ENCODE measurements at regions not wholly inside any gene's neighbourhood (a gene's known extent, or its start where the extent isn't known, plus 50 kb on each side); places are given as distances from the start of the nearest gene placed in this dataset.
A peak's percentile ranks its signal among the peaks of the same experiment; 100 is the strongest.

DNA sequence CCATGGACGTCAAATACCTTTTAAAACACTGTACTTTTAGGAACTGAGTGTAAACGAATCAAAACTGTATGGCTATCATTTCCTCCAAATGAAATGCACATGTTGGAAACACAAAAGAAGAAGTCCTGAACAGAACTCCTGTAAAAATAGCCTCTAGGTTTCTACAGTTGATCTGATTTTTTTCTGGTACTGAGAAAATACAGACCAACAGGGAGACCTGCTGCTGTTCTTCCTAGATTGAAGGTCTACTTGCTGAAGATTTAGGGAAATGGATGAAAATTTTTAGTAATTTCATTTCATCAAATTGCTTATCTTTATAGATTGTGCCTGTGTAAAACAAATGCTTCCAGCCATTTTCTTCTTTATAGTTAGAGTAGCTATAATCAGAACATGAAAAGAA lies 520.4 kb downstream of the SLITRK6 start:
- DNase-seq, result no peak

DNA sequence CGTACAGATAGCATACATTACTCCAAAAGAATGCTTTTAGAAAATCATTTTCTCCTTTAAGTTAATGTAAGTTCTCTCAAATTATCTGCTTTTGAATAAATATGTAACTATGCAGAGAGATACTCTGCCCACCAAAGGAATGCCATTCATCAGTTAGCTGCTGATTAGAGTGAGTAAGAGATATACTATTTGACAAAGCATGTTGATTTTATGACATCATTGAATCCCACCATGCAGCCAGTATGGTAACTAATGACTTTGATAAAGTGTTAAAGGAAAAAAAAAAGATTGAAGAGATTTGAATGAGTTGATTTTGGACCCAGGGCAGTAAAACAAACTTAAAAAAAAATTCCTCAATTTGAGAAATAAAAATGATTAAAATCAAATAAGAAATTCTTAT lies 521.5 kb downstream of the SLITRK6 start:
- DNase-seq, result no peak

DNA sequence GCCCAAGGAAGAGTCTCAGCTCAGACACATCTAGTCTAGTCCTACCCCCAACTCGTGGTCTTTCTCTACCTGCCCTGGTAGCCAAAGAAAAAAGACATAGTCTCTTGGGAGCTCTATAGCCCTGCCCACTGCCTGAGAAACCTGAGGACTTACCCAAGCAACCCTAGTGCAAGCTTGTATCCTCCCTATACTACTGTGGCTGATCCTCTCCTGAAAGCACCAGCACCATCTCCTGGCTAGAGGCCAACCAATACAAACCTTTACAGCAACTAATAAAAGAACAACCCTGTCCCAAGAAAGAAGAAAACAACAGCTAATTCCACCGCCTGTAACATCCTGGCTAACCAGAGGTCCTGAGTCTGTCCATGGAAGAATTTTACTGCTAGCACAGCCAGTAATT lies 532.4 kb downstream of the SLITRK6 start:
- no peak for DNase-seq

DNA sequence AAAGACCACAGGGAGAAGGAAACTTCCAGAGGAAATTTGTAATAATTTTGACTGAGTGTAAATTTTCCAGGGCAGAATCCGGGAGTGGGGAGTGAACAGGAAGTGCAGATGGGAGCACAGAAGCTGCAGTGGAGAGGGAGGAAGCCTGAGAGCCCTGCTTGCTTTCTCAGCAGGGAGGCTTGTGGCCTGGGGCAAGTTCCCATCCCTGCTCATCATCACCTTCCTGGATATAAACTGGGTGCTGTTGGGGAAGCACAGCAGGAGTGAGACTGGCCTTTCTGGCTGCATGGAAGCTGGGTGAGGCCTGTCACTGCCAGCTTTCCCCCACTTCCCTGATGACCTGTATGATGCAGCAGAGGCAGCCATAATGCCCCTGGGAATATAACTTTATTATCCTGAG lies 532.9 kb downstream of the SLITRK6 start:
- peak; percentile 5 for DNase-seq

DNA sequence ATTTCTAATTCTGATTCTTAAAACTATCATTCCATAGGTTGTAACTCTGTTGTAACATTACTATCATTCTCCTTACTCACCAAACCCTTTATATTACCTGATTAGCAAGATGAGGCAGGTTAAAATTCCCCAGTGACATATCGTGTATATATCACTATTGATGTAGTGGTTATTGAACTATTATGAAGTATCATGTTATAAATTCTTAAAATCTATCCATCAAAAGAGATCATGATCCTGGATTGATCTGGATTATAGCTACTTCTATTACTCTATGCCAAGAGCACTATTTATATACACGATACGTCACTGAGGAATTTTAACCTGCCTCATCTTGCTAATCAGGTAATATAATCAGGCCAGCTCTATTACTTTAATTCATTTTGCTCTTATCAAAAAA lies 533.9 kb downstream of the SLITRK6 start:
- no peak for DNase-seq

DNA sequence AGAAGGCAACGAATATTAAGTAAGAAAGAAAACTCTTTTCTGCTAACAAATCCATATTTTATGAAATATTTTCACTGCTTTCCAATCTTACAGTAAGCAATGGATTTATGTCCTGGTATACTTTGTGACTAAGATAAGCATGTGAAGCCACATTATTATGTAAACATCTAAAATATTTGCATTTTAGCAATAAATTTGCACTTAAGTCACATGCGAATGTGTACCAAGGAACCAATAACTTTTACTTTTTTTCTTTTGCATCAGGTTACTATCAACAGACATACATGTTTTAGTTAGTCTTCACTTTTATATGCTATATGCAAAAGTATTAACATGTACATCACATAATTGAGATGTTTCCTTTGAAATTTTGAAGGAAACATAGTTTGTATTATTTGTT lies 536.7 kb downstream of the SLITRK6 start:
- no peak for DNase-seq

DNA sequence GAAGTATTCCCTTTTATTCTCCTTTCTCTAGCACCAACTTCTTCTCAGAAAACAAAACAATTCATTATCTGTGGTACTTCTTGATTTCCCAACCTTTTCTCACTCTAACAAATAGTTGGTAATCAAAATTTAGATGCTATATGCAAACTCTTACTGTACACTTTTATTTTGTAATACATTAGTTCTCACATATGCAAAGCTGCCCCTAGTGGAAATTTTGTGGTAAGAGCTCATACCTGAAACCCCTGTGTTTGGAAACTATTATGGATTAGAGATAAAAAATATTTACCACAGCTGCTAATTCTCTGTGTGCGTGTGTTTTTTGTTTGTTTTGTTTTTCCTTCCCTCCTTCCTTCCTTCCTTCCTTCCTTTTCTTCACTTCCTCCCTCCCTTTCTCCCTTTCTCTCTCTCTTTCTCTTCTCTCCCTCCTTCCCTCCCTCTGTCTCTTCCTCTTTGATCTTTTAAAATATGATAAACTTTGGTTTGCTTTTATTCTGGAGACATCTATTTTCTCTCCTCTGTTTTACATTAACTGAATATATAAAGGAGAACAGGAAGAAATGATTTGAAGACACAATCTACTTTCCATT lies 537.4 kb downstream of the SLITRK6 start:
- peak; percentile 1 for DNase-seq

DNA sequence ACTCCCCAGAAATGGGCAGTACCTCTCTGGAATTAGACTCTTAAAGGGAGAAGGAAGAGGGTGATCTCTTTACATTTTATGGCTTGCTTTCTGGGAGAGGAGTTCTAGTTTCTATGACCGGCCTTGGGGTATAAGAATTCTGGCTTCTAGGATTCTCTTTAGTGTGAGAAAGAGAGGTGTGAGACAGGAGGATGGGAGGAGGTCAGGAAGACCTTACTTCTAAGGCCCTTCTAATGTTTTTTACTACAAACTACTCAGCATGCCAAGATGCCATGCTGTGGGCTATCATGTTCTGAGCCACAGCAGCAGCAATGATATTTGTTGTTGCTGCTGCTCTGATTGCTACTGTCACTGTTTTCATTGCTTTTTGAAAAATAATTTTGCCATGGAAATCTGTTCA lies 538.3 kb downstream of the SLITRK6 start:
- no peak for DNase-seq

DNA sequence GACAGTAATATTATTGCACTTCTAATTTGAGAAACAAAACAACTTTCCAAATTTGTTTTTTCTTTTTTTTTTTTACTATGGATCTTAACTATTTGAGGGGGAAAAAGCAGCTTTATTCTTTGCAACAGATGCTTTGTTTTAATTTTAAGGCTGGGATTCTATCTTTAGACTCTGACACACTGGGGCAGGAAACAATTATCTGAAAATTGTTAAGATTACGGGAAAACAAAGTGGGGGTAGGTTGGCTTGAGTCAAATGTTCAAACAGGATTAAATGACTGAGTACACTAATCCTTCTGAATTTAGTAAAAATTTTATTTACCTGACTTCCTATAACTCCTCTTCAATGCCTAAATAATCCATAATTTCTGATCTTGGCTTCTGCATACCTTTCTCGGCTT lies 543.2 kb downstream of the SLITRK6 start:
- DNase-seq, result no peak

DNA sequence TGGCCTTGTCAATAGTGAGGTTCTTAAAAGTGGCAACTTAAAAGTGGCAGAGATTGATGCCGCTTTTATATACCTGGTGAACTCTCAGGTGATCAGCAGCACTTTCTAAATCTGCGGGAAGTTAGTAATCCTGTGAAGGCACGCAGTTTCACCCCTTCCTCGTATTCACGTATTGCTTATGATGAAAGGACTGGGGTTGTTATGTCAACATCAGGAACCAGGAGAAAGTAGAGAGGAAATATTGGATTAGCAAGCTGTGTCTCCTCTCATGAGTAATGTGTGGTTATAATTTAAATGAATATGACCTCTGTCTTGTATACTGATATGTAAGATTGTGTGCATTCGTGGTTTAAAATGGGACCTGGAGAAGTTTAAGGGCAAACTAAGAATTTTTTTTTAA lies 544.6 kb downstream of the SLITRK6 start:
- no peak for DNase-seq

DNA sequence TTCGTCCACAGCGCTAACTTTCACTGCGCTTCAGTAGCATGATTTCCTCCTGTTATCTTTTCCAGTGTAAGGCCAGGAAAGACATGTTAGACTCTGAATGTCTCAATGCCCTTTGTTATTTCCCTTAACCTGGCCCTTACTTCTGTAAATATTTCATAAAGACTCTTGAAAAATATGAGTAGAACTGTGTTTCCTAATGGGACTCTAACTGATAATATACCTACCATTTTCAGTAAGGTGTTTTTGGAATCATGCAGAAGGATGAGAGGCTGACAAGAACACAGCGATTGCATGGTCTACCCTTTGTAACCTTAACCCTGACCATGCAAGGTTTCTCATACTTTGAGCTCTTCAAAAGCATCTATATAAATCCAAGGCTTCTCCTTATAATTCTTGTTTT lies 550.1 kb downstream of the SLITRK6 start:
- DNase-seq, result no peak

DNA sequence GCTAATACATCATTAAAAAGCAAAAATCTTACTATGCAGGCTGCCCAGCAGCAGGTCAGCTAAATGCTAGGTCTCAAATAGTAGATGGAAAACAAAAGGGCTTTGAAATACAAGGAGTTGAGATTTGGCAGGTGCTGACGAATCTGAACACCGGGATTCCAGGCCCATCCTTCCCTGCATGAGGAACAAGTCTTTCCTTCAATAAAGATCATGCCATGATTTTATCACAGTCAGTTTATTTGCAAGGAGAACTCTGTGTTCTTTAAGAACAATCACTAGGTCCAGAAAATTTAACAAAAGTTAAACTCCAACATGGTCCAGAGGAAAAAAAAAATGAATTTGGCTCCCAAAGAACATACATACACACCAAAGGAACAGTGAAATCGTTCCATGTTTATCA lies 551.4 kb downstream of the SLITRK6 start:
- no peak for DNase-seq

DNA sequence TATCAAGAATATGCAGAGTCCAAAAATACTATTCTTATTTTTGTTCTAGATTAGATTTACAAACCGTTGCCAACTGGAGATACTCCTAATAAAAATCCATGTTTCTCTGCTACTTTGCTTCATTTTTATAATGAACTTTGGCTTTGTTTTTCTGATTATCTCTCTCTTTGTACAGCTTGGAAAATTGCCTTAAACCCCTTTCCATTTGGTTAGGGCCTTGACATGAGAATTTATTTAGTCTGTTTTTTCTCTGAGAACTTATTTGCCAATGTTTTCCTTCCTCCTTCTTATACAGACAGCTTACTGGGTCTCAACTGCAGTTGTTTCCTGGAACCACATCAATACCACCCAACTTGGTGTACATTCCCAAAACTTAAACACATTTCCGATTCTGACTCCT lies 555.4 kb downstream of the SLITRK6 start:
- DNase-seq, result no peak

DNA sequence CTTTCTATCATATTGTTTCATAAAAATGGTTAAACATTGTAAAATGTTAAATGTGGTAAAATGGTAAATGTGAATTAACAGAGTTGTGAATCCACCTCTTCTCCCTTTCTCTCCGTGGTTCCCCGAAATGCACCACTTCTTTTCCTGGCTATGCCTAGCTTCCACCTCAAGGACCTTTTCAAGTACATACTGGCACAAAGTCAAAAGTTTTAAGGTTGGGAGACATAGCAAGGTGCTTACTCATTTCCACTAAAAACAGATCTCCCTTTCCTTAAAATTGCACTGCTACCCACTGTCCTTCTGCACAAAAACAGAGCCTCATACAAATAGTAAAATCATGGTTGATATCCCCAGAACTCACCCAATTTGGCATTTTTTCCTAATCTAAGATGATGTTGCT lies 558.2 kb downstream of the SLITRK6 start:
- no peak for DNase-seq

DNA sequence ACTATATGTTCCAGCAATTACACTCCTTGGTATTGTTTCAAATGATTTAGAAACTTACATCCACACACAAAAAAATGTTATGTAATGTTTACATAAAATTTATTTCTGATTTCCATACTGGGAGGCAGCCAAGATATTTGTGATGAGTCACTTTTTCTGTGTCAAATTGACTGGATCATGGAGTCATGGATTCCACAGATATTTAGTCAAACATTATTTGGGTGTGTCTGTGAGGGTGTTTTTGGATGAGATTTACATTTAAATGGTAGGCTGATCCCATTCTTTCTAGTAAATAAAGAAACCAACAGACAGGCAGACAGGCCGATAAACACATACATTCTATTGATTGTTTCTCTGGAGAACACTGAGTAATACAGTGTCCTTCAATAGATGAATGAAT lies 562.8 kb downstream of the SLITRK6 start:
- no peak for DNase-seq

DNA sequence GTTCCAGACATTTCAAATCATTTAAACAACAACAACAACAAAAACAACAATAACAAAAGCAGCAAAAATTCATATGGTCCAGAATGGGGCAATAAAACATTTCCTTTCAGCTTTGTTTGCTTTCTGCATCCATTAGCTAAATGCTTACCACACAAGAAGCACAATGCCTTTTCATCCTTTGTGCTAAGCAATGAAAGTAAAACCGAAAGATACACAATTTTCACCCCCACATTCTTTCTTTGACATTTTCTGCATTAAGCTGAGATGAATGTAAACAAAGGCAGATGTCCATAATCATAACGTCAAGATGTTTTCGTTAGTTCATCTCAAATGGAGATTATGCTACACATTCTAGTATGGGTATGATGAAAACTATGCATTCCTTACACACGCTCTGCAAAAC lies 568.5 kb downstream of the SLITRK6 start:
- DNase-seq, result no peak

DNA sequence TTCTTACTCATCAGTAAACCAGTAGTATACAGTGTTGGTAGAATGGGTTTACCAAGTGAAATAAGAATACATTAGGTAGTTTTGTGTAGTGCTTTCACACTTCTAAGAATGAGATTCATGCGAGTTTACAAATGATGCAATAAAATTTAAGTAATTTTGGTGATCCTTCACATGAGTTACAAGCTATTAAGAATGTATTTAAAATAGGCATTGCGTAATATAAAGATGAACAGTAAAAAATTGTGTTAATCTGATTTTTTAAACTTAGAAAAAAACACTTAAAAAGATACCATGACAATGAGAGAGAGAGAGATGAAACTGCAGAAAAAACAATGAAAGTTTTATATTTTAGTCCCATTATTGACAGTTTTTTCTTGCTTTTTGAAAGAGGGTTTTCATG lies 570.5 kb downstream of the SLITRK6 start:
- DNase-seq, result no peak

DNA sequence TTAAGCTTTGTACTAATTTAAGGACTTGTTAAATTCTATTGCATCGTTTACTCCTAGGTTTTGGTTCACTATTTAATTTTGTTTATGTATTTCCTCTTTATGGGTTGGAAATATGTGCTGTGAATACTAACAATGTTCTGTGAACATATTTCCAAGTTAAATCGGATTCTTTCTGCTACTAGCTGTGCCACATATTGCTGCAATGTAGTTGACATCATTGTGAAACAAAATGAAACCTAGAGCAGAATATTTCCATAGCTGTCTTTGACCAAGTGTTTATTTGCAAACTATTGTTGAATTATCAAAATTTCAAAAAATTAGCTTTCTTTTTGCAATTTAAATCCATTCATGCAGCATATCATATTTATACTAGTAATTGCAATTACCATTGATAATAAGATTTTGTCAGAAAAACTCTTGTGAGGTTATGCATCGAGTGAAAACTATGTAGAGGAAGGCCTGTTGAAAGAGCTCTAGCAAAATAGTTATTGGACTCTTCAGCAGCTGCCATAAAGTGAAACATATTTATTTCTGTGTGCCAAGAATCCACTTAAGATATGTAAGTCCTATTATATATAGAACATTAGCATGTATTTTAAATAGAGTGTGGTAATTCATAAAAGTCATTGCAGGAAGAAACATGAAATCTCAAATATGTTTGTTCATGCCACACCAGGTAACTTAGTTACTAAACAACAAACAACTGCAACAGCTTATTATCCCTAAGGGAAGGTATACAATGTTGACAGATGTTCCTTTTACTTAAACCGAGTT lies 575.1 kb downstream of the SLITRK6 start:
- no peak for DNase-seq

DNA sequence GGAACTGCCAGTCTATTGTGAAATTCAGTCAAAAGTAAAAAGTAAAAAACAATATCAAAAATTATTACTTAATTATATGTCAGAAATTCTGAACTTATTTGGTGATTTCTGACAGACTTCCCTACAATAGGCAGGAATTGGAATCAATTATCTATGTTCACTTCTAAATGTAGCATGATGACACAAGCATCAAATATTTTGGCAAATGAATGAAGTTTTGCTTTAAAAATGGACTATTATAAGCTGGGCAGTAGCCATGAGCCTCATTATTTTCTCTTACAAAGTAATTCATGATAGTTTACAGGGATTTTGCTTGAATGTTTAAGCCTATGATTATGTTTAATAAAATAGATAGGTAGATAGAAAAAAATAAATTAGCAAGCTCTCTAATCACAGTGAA lies 582.6 kb downstream of the SLITRK6 start:
- DNase-seq, result no peak

DNA sequence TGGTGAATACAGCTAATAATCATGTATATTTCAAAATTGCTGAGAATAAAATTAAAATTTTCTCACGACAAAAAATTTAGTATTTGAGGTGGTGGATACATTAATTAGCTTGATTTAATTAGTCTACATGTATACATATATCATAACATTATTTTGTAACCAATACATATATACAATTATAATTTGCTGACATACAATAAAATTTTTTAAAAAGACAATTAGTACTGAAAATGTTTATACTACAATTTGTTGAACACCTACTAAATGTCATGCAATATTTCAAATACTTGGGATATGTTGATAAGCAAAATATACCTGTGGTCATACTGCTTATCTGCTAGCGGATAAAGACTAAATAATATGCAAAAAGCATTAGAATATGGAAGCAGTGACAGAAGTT lies 586.5 kb downstream of the SLITRK6 start:
- DNase-seq, result no peak

DNA sequence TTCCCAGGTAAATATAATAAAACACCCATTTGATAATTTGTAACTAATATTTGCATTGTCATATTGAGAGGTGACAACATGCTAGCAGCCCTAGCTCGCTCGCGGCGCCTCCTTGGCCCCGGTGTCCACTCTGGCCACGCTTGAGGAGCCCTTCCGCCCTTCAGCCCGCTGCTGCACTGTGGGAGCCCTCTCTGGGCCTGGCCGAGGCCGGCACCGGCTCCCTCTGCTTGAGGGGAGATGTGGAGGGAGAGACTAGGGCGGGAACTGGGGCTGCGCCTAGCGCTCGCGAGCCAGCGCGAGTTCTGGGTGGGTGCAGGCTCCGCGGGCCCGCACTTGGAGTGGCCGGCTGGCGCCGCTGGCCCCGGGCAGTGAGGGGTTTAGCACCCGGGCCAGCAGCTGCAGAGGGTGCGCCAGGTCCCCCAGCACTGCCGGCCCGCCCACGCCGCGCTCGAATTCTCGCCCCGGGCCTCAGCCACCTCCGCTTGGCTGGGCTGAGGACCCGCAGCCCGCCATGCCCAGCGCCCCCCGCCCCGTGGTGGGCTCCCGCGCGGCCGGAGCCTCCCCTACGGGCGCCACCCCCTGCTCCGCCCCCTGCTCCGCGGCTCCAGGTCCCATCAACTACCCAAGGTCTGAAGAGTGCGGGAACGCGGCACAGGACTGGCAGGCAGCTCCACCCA lies 594.4 kb downstream of the SLITRK6 start:
- peak; percentile 8 for DNase-seq

DNA sequence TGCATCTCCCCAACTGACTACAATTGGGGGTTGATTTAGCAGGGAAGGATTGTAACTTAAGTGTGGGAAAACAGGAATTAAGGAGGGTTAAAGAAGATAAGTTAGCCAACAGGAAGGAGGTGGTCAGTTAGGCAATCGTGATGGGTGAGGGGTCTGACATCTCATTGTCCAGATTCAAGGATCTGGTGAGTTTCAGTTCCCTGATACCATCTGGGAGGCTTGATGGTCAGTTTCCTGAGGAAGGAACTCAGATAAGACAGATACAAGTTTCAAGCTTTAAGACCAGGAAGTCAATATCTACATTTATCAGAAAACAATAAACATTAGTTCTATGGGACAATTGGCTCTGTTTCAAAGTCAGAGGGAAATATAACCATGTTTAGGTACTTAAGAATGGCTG lies 601.8 kb downstream of the SLITRK6 start:
- no peak for DNase-seq

DNA sequence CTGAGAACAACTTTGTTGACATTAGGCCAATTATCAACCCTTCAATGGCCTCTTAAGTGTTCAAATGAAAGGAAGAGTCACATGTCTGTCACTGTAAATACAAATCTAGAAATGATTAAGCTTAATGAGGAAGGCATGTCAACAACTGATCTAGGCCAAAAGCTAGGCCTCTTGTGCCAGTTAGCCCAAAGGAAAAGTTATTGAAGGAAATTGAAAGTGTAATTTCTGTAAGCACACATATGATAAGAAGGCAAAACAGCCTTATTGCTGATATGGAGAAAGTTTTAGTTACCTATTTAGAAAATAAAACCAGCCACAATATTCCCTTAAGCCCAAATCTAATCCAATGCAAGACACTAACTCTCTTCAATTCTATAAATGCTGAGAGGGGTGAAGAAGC lies 604.7 kb downstream of the SLITRK6 start:
- DNase-seq, result peak; percentile 16

DNA sequence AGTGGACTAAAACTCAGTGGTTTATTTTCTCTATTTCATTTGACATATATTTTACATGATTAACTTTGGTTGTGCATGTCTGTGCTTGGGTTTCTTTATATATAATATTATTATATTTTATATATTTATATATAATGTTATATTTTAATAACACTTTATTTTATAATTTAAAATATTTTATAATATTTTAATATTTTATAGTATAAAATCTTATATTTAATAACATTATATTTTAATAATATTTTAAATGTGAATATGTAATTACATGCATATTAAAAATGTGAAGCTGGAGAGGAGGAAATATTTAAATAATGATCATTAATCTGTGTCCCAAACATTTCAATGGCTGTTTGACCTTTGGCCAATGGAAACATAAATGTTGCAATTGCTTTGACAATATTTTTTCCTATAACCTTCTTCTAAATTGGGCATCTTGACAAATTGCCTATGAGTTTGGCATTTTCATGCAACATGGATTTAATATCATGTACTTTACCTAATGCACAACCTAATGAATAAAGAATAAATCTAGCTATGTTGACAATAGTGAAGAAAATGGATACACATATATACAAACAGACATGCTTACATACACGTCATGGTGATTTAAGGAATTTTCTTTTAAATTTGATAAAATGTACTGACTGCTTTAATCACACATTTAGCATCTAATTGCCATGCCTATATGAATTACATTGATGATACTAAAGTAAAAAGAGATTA lies 607.1 kb downstream of the SLITRK6 start:
- DNase-seq, result no peak

Data from NCI-H345 (cell line).